OCI-LY3 (cell line): ENCODE measurements at regions not wholly inside any gene's neighbourhood (a gene's known extent, or its start where the extent isn't known, plus 50 kb on each side); places are given as distances from the start of the nearest gene placed in this dataset.

ENCODE experiments used
- CTCF ChIP-seq: fragments of 200-600, 300-600 bp; sonication (generic); IDR thresholded peaks from 2 replicates; pipeline ENCODE4 v1.5.1; 2014; ENCODE audit warnings: antibody characterized with exemption, low read length, low read depth
- EZH2phosphoT487 ChIP-seq: fragments of 200-600 bp; shearing (Covaris generic); IDR thresholded peaks from 2 replicates; pipeline ENCODE4 v1.6.1; 2018; ENCODE audit warnings: antibody characterized with exemption, mixed run types, low read depth

GRCh38 chr15:31272558-31273257 lies 53.9 kb upstream of the KLF13 start:
- no peak for TF ChIP-seq CTCF
- no peak for TF ChIP-seq EZH2phosphoT487
